ENCODE measurements at regions not wholly inside any gene's neighbourhood (a gene's known extent, or its start where the extent isn't known, plus 50 kb on each side); places are given as distances from the start of the nearest gene placed in this dataset.

DNA sequence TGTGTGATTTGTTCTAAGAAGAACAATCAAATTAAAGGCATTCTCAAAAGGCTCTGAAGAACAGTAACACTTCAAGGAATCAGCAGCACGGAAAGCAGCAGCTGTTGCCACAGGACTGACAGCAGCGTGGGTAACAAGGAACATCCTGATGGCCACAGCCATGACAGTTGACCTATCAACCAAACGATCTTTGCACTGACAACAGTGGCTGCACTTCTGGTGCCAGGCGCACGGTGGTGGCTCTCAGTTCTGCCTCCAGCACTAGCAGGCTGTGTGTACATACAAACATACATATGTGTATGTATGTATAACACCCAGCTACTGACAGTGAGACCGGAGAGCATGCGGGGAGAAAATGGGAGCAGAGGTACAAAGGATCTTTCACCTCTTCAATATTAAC, 114.1 kb downstream of the ZFAND4 start:
- TF ChIP-seq, protein P1, sequence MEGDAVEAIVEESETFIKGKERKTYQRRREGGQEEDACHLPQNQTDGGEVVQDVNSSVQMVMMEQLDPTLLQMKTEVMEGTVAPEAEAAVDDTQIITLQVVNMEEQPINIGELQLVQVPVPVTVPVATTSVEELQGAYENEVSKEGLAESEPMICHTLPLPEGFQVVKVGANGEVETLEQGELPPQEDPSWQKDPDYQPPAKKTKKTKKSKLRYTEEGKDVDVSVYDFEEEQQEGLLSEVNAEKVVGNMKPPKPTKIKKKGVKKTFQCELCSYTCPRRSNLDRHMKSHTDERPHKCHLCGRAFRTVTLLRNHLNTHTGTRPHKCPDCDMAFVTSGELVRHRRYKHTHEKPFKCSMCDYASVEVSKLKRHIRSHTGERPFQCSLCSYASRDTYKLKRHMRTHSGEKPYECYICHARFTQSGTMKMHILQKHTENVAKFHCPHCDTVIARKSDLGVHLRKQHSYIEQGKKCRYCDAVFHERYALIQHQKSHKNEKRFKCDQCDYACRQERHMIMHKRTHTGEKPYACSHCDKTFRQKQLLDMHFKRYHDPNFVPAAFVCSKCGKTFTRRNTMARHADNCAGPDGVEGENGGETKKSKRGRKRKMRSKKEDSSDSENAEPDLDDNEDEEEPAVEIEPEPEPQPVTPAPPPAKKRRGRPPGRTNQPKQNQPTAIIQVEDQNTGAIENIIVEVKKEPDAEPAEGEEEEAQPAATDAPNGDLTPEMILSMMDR (IDR thresholded peaks at IDR 0.05; ENCODE audit: poor library complexity, severe bottlenecking): no peak
- TF ChIP-seq, protein P2, sequence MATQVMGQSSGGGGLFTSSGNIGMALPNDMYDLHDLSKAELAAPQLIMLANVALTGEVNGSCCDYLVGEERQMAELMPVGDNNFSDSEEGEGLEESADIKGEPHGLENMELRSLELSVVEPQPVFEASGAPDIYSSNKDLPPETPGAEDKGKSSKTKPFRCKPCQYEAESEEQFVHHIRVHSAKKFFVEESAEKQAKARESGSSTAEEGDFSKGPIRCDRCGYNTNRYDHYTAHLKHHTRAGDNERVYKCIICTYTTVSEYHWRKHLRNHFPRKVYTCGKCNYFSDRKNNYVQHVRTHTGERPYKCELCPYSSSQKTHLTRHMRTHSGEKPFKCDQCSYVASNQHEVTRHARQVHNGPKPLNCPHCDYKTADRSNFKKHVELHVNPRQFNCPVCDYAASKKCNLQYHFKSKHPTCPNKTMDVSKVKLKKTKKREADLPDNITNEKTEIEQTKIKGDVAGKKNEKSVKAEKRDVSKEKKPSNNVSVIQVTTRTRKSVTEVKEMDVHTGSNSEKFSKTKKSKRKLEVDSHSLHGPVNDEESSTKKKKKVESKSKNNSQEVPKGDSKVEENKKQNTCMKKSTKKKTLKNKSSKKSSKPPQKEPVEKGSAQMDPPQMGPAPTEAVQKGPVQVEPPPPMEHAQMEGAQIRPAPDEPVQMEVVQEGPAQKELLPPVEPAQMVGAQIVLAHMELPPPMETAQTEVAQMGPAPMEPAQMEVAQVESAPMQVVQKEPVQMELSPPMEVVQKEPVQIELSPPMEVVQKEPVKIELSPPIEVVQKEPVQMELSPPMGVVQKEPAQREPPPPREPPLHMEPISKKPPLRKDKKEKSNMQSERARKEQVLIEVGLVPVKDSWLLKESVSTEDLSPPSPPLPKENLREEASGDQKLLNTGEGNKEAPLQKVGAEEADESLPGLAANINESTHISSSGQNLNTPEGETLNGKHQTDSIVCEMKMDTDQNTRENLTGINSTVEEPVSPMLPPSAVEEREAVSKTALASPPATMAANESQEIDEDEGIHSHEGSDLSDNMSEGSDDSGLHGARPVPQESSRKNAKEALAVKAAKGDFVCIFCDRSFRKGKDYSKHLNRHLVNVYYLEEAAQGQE (IDR thresholded peaks at IDR 0.05; ENCODE audit: borderline replicate concordance): no peak
- TF ChIP-seq EP300 (conservative IDR thresholded peaks at IDR 0.05; ENCODE audit: poor library complexity, severe bottlenecking) (no peak), EZH2 (IDR thresholded peaks at IDR 0.05; ENCODE audit: borderline replicate concordance, insufficient read depth, low read length, poor library complexity, severe bottlenecking) (no peak), MXI1 (conservative IDR thresholded peaks at IDR 0.05; ENCODE audit: poor library complexity, severe bottlenecking) (no peak), RAD21 (conservative IDR thresholded peaks at IDR 0.05) (no peak), POLR2AphosphoS5 (IDR thresholded peaks at IDR 0.05) (no peak), TAF1 (IDR thresholded peaks at IDR 0.05; ENCODE audit: low read depth) (no peak)
